ENCODE measurements at regions not wholly inside any gene's neighbourhood (a gene's known extent, or its start where the extent isn't known, plus 50 kb on each side); places are given as distances from the start of the nearest gene placed in this dataset.

DNA sequence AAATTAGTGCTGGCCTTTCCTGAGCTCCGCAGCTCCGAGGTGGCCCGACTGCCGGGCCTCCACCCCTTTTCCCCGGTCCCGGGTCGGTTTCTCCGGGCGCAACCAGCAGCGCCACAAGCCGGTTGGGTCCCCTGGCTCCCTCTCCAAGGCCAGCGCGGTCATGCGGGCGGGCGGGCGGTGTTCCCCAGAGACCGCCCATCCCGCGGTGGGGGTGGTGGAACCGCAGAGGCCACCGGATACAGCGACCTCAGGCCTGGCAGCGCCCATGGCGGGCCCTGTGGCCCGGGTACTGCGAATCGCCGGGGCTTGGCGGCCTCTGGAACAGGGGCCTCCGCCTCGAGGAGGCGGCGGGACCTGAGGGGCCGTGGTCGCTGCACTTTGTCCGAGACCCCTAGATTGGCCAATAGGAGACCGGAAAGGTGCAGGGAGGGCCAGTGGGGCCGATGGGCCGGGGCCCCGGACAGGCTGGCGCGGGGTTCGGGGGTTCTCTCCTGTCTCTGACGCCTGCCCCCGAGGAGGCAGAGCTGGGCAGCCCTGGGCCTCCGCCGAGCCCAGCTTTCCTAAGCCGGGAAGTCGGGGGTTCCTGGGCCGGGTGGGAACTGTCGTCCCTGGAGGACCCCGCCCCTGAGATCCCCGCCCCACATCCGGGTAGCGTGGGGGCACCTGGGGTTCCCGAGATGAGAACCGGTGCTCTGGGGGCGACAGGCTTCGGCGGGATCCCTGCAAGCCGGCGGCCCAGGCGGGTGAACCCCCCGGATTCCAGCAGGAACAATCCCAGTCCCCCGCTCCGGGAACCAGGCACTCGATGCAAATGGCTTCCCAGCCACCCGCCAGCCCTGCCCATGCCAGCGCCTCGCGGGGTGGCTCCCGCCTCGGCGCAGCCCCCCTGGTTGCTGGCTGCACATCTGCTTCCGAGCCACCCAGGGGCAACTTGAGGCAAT, 293.9 kb downstream of the ZSWIM6 start:
- H3K9me3 Mint-ChIP-seq: no peaks in the 10 kb centered on the region
- peak overlapping the region; percentile 72 to 75 for H3K4me3 Mint-ChIP-seq
- ATAC-seq (replicated peaks in 1 of 2) (peak; percentile 89 to 90), DNase-seq (peak; percentile 60 to 61)
- H3K27me3 Mint-ChIP-seq (ENCODE audit: low read depth): peaks cover 52% of the 10 kb centered on the region
- H3K4me1 Mint-ChIP-seq (ENCODE audit: low read depth): peaks cover 5% of the 10 kb centered on the region
- H3K27ac Mint-ChIP-seq: no peak overlapping the region
- H3K36me3 Mint-ChIP-seq (ENCODE audit: insufficient read depth in 2 of 2): no peaks in the 10 kb centered on the region

- peaks cover 52% of the 10 kb centered on the region for H3K27me3 Mint-ChIP-seq (ENCODE audit: low read depth)
- peak overlapping the region; percentile 55 to 75 for H3K4me3 Mint-ChIP-seq
- no peaks in the 10 kb centered on the region for H3K36me3 Mint-ChIP-seq (ENCODE audit: insufficient read depth in 2 of 2)
- no peak overlapping the region for H3K27ac Mint-ChIP-seq
- peaks cover 5% of the 10 kb centered on the region for H3K4me1 Mint-ChIP-seq (ENCODE audit: low read depth)
- DNase-seq (no peak), ATAC-seq (replicated peaks in 1 of 2) (peak in 1 of 2 donors; percentile 14)
- no peaks in the 10 kb centered on the region for H3K9me3 Mint-ChIP-seq
Measured at GRCh38 chr5:61626639-61627282, 294.7 kb downstream of the ZSWIM6 start.

GRCh38 chr5:61627531-61627930, 295.5 kb downstream of the ZSWIM6 start:
- Mint-ChIP-seq H3K36me3 (ENCODE audit: insufficient read depth in 2 of 2) (no peaks in the 10 kb centered on the region), H3K27me3 (ENCODE audit: low read depth) (peaks cover 47% of the 10 kb centered on the region), H3K9me3 (no peaks in the 10 kb centered on the region), H3K4me3 (peak overlapping the region in 1 of 2 donors; percentile 29), H3K4me1 (ENCODE audit: low read depth) (peaks cover 5% of the 10 kb centered on the region), H3K27ac (no peak overlapping the region)
- no peak for DNase-seq
- no peak for ATAC-seq (replicated peaks in 1 of 2)

DNA sequence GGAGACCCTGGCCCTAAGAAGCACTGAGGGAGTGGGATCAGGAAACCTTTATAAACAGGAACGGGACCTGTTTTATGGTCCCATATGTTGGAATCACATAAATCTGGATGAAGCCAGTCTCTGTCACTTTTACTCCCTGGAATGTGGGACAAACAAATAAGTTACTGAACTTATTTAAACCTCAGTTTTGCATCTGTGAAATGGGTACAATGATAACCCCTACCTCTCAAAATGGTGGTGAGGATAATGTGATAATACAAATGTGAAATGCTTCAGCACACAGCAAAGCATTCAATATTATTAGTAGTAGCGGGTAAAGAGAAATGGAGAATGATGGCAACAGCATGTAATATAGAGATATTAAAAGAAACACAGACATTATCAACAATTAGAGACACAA, 298.9 kb downstream of the ZSWIM6 start:
- peaks cover 5% of the 10 kb centered on the region for H3K4me1 Mint-ChIP-seq (ENCODE audit: low read depth)

GRCh38 chr5:61631438-61631941, 299.4 kb downstream of the ZSWIM6 start:
- no peak for ATAC-seq (replicated peaks in 1 of 2)
- Mint-ChIP-seq H3K9me3 (no peaks in the 10 kb centered on the region), H3K27ac (no peak overlapping the region), H3K4me1 (ENCODE audit: low read depth) (peaks cover 5% of the 10 kb centered on the region), H3K4me3 (no peak overlapping the region), H3K27me3 (ENCODE audit: low read depth) (peaks cover 39% of the 10 kb centered on the region), H3K36me3 (ENCODE audit: insufficient read depth in 2 of 2) (no peaks in the 10 kb centered on the region)
- DNase-seq: no peak

More for the DNA sequence above, 298.9 kb downstream of the ZSWIM6 start:
- Mint-ChIP-seq H3K36me3 (ENCODE audit: insufficient read depth in 2 of 2) (no peaks in the 10 kb centered on the region), H3K27me3 (ENCODE audit: low read depth) (peaks cover 37% of the 10 kb centered on the region), H3K27ac (no peak overlapping the region), H3K4me3 (no peak overlapping the region), H3K9me3 (no peaks in the 10 kb centered on the region)
- no peak for ATAC-seq (replicated peaks in 1 of 2)
- no peak for DNase-seq

DNA sequence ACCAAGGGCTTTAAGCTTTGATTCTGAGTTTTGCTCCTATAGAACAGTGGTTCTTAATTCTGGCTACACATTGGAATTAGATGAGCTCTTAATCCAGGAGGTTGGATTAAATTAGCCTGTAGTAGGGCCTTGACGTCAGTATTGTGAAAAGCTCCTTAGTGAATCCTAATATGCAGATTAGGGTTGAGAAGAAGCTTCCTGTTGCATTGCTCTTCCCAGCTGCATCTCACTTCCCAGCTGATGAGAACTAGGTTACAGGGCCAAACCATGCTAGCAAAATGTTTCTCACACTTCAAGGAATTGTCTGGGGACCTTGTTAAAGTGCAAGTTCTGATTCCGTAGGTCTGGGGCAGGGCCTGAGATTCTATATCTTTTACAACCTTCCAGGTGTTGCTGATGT, 300.0 kb downstream of the ZSWIM6 start:
- DNase-seq (no peak), ATAC-seq (replicated peaks in 1 of 2) (no peak)
- Mint-ChIP-seq H3K4me1 (ENCODE audit: low read depth) (peaks cover under 1% of the 10 kb centered on the region), H3K4me3 (no peak overlapping the region), H3K27me3 (ENCODE audit: low read depth) (peaks cover 42% of the 10 kb centered on the region), H3K9me3 (no peaks in the 10 kb centered on the region), H3K36me3 (ENCODE audit: insufficient read depth in 2 of 2) (no peaks in the 10 kb centered on the region), H3K27ac (no peak overlapping the region)

GRCh38 chr5:61635271-61635670, 303.2 kb downstream of the ZSWIM6 start:
- no peak for DNase-seq
- H3K4me3 Mint-ChIP-seq: no peak overlapping the region
- no peak overlapping the region for H3K27ac Mint-ChIP-seq
- H3K27me3 Mint-ChIP-seq (ENCODE audit: low read depth): peaks cover 14% of the 10 kb centered on the region
- no peaks in the 10 kb centered on the region for H3K9me3 Mint-ChIP-seq
- no peak for ATAC-seq (replicated peaks in 1 of 2)
- H3K4me1 Mint-ChIP-seq (ENCODE audit: low read depth): no peaks in the 10 kb centered on the region
- H3K36me3 Mint-ChIP-seq (ENCODE audit: insufficient read depth in 2 of 2): no peaks in the 10 kb centered on the region

- Mint-ChIP-seq H3K9me3 (no peaks in the 10 kb centered on the region), H3K27me3 (ENCODE audit: low read depth) (peaks cover 21% of the 10 kb centered on the region), H3K4me1 (ENCODE audit: low read depth) (no peaks in the 10 kb centered on the region), H3K4me3 (no peak overlapping the region), H3K36me3 (ENCODE audit: insufficient read depth in 2 of 2) (no peaks in the 10 kb centered on the region), H3K27ac (no peak overlapping the region)
- DNase-seq: no peak
- no peak for ATAC-seq (replicated peaks in 1 of 2)
Measured at GRCh38 chr5:61637566-61637965, 305.5 kb downstream of the ZSWIM6 start.

DNA sequence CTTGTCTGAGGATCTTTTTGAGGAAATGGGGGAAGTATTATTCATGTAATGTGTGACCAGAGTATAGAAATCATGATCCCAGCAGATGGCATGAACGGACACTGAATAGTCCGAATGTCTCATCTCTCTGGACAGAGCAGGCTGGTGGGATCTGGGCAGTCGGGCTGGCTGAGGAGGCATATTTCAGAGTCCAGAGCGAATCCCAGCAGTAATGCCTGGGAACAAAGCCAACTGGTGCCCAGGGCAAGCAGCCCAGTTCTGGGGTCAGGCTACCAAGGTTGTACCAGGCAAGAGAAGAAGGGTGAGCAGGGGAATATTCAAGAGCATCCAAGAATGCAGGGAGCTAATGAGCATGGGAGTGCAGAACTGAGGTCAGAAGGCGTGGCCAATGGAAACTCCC, 306.4 kb downstream of the ZSWIM6 start:
- Mint-ChIP-seq H3K4me3 (no peak overlapping the region), H3K4me1 (ENCODE audit: low read depth) (no peaks in the 10 kb centered on the region), H3K27me3 (ENCODE audit: low read depth) (peaks cover 21% of the 10 kb centered on the region), H3K9me3 (no peaks in the 10 kb centered on the region), H3K27ac (no peak overlapping the region), H3K36me3 (ENCODE audit: insufficient read depth in 2 of 2) (no peaks in the 10 kb centered on the region)
- no peak for ATAC-seq (replicated peaks in 1 of 2)
- DNase-seq: no peak

DNA sequence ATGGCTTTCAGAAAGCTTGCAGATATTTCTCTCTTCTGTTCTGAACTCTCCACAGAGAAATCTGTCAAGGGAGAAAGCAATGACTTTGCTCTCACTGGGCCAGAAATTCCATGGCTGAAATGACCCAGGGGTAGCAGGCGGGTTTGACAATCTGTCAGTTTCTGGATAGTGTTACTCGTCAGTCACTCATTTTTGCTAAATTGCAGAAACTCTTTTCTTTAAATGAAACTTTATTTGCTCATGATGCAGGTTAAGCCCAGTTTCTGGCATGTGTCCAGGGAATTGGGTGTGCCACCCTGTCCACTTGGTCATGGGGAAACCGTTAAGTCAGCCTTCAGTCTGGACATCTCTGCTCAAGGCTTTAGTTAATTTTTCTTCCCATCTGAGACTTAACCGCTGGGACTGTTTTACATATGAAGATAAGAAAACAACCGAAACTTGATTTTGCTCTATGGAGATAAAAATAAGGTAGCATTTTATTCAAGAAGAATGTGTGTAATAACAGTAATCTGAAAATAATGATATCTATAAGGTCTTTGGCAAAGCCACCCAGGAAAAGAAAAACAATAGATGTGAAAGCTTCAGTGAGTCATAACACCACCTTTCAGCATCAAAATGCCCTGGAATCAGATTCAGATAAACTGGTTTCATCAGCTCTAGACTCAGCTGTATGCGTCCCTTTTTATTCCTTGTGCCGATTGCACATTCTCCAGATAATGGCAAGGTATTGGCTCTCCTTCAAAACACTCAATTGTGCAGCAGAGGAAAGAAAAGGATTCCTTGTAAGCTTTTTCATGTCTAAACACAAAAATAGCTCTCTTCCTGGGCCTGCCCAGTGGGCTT, 308.3 kb downstream of the ZSWIM6 start:
- ATAC-seq (replicated peaks in 1 of 2): no peak
- no peaks in the 10 kb centered on the region for H3K36me3 Mint-ChIP-seq (ENCODE audit: insufficient read depth in 2 of 2)
- H3K9me3 Mint-ChIP-seq: no peaks in the 10 kb centered on the region
- no peak overlapping the region for H3K27ac Mint-ChIP-seq
- DNase-seq: no peak
- no peaks in the 10 kb centered on the region for H3K4me1 Mint-ChIP-seq (ENCODE audit: low read depth)
- peaks cover 21% of the 10 kb centered on the region for H3K27me3 Mint-ChIP-seq (ENCODE audit: low read depth)
- H3K4me3 Mint-ChIP-seq: no peak overlapping the region

GRCh38 chr5:61641748-61642565, 309.9 kb downstream of the ZSWIM6 start:
- no peak overlapping the region for H3K27ac Mint-ChIP-seq
- ATAC-seq (replicated peaks in 1 of 2): no peak

GRCh38 chr5:61647672-61648071, 315.6 kb downstream of the ZSWIM6 start:
- DNase-seq (no peak), ATAC-seq (replicated peaks in 1 of 2) (no peak)
- Mint-ChIP-seq H3K4me3 (no peak overlapping the region), H3K27me3 (ENCODE audit: low read depth) (peaks cover 18% of the 10 kb centered on the region), H3K27ac (no peak overlapping the region), H3K9me3 (no peaks in the 10 kb centered on the region), H3K36me3 (ENCODE audit: insufficient read depth in 2 of 2) (no peaks in the 10 kb centered on the region), H3K4me1 (ENCODE audit: low read depth) (no peaks in the 10 kb centered on the region)

More at GRCh38 chr5:61641748-61642565, 309.9 kb downstream of the ZSWIM6 start:
- Mint-ChIP-seq H3K4me3 (no peak overlapping the region), H3K9me3 (no peaks in the 10 kb centered on the region), H3K4me1 (ENCODE audit: low read depth) (no peaks in the 10 kb centered on the region), H3K27me3 (ENCODE audit: low read depth) (peaks cover 9% of the 10 kb centered on the region), H3K36me3 (ENCODE audit: insufficient read depth in 2 of 2) (no peaks in the 10 kb centered on the region)
- no peak for DNase-seq

All from activated T-cell treated with anti-CD3 and anti-CD28 coated beads, Interleukin-2, amount 50 U/mL, for 72 hours (primary cell).